Central memory CD4-positive, alpha-beta T cell (primary cell): ENCODE measurements at regions not wholly inside any gene's neighbourhood (a gene's known extent, or its start where the extent isn't known, plus 50 kb on each side); places are given as distances from the start of the nearest gene placed in this dataset.

ENCODE experiments used
- DNase-seq: peaks from one replicate; pipeline ENCODE4 v3.0.0; 2022

- DNase-seq = no peak
These were observed 215.3 kb downstream of the BARX2 start for GRCh38 chr11:129590753-129591475.

GRCh38 chr11:129591527-129591926 lies 215.9 kb downstream of the BARX2 start:
- DNase-seq = no peak

GRCh38 chr11:129592191-129592590 lies 216.5 kb downstream of the BARX2 start:
- DNase-seq = no peak

- DNase-seq = no peak
These were observed 217.4 kb downstream of the BARX2 start for GRCh38 chr11:129593098-129593497.

GRCh38 chr11:129595038-129595962 lies 219.7 kb downstream of the BARX2 start:
- no peak for DNase-seq

GRCh38 chr11:129596351-129596750 lies 219.3 kb upstream of the TMEM45B start:
- DNase-seq = no peak

- DNase-seq = no peak
These were observed 217.3 kb upstream of the TMEM45B start for GRCh38 chr11:129598378-129598777.

GRCh38 chr11:129605815-129606214 lies 209.8 kb upstream of the TMEM45B start:
- no peak for DNase-seq

GRCh38 chr11:129608711-129609110 lies 206.9 kb upstream of the TMEM45B start:
- DNase-seq = no peak

- no peak for DNase-seq
These were observed 205.5 kb upstream of the TMEM45B start for GRCh38 chr11:129610125-129610524.

- DNase-seq = no peak
These were observed 205.1 kb upstream of the TMEM45B start for GRCh38 chr11:129610545-129610944.

GRCh38 chr11:129611661-129612446 lies 203.8 kb upstream of the TMEM45B start:
- DNase-seq = no peak

- DNase-seq = no peak
These were observed 203.1 kb upstream of the TMEM45B start for GRCh38 chr11:129612447-129612961.

- DNase-seq = no peak
These were observed 202.6 kb upstream of the TMEM45B start for GRCh38 chr11:129613071-129613470.

- DNase-seq = no peak
These were observed 201.2 kb upstream of the TMEM45B start for GRCh38 chr11:129614256-129614944.

GRCh38 chr11:129618046-129618569 lies 197.5 kb upstream of the TMEM45B start:
- DNase-seq = no peak

- no peak for DNase-seq
These were observed 195.2 kb upstream of the TMEM45B start for GRCh38 chr11:129620237-129621104.

GRCh38 chr11:129625930-129626329 lies 189.7 kb upstream of the TMEM45B start:
- DNase-seq = no peak

GRCh38 chr11:129631201-129631600 lies 184.4 kb upstream of the TMEM45B start:
- no peak for DNase-seq

GRCh38 chr11:129636926-129637325 lies 178.7 kb upstream of the TMEM45B start:
- no peak for DNase-seq

GRCh38 chr11:129637473-129637872 lies 178.2 kb upstream of the TMEM45B start:
- DNase-seq = no peak
